WERI-Rb-1 (cell line): ENCODE measurements at regions not wholly inside any gene's neighbourhood (a gene's known extent, or its start where the extent isn't known, plus 50 kb on each side); places are given as distances from the start of the nearest gene placed in this dataset.

Source experiments
- DNase-seq: peaks from one replicate; pipeline ENCODE4 v3.0.0-alpha.2; 2020
- H3K27ac ChIP-seq: fragments of 250-450 bp; sonication (Bioruptor Pico); 2 replicates; pipeline ENCODE4 v1.5.1; 2020; ENCODE audit warnings: mild to moderate bottlenecking, moderate library complexity
- H3K27me3 ChIP-seq: fragments of 250-450 bp; sonication (Bioruptor Pico); 2 replicates; pipeline ENCODE4 v1.5.1; 2021; ENCODE audit warnings: mild to moderate bottlenecking, low read depth, moderate library complexity; ENCODE audit not compliant: insufficient read depth, severe bottlenecking
- H3K36me3 ChIP-seq: fragments of 250-450 bp; sonication (Bioruptor Pico); 2 replicates; pipeline ENCODE4 v1.5.1; 2020; ENCODE audit warnings: mild to moderate bottlenecking, moderate library complexity
- H3K4me3 ChIP-seq: 2 replicates; pipeline ENCODE4 v1.5.1; 2011; ENCODE audit warnings: low read depth, mild to moderate bottlenecking, control low read depth, low read length
- H3K9me3 ChIP-seq: fragments of 250-450 bp; sonication (Bioruptor Pico); 2 replicates; pipeline ENCODE4 v1.5.1; 2021; ENCODE audit warnings: mild to moderate bottlenecking, moderate library complexity; ENCODE audit not compliant: severe bottlenecking
- CTCF ChIP-seq: IDR thresholded peaks from 2 replicates; pipeline ENCODE4 v1.5.1; 2011; ENCODE audit warnings: low read depth, mild to moderate bottlenecking, control low read depth, inconsistent platforms, low read length

DNA sequence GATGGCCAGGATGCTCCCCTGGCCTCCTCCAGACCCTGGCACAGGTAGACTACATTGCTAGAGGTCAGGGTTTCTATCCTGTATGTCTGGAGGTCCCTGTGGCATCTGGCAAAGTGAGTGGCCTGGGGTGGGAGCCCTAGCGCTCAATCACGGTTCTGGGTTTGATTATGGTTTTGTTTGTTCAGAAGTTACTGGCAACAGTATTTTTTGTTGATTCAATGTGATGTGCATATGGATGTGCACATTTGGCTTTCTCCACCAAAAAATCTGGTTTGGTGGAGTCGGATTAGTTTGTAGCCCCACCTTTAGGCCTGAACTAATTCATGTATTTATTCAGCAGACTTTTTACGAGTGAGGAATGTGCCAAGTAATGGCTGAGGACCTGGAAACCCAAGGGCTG is 109.7 kb downstream of the VEGFA start:
- DNase-seq = no peak
- Histone ChIP-seq H3K9me3 (no peaks in the 10 kb centered on the region), H3K4me3 (no peak overlapping the region), H3K27me3 (no peaks in the 10 kb centered on the region), H3K27ac (no peak overlapping the region), H3K36me3 (no peaks in the 10 kb centered on the region)
- TF ChIP-seq CTCF = no peak

- Histone ChIP-seq H3K9me3 (no peaks in the 10 kb centered on the region), H3K27ac (no peak overlapping the region), H3K36me3 (no peaks in the 10 kb centered on the region), H3K4me3 (no peak overlapping the region), H3K27me3 (no peaks in the 10 kb centered on the region)
- TF ChIP-seq CTCF = no peak
- DNase-seq = no peak
Measured at GRCh38 chr6:43878823-43879495, 108.9 kb downstream of the VEGFA start.

DNA sequence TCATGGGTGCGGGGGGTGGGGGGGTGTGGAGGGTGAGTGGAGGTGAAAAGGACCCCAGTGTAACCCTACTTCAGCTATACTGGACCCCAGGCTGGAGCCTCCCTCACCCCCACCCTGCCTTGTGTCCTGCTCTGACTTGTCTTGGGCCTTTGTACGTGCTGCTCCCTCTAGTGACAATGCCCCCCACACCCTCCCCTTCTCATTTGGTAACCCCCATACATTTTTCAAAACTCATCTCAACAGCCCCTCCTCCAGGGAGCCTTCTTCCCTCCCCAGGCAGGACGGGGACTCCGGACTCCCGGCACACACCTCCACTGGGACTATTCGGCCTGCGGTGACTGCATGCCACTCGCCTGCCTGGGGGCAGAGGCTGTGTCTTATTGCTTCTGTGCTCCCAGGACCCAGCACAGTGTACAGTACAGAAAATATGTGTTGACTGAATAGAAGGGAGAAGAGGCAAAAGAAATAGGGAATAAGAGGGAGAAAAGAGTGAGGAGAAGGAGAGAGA is 108.2 kb downstream of the VEGFA start:
- TF ChIP-seq CTCF = no peak; the same call in 1 of the 2 replicates
- H3K27ac ChIP-seq = no peak overlapping the region
- H3K9me3 ChIP-seq = no peaks in the 10 kb centered on the region
- no peak for DNase-seq
- no peaks in the 10 kb centered on the region for H3K27me3 ChIP-seq
- H3K36me3 ChIP-seq = no peaks in the 10 kb centered on the region
- no peak overlapping the region for H3K4me3 ChIP-seq

GRCh38 chr6:43877463-43878126 is 107.6 kb downstream of the VEGFA start:
- peak; percentile 1; the same call in 1 of the 2 replicates for TF ChIP-seq CTCF
- Histone ChIP-seq H3K27me3 (no peaks in the 10 kb centered on the region), H3K36me3 (no peaks in the 10 kb centered on the region), H3K4me3 (no peak overlapping the region), H3K27ac (no peak overlapping the region), H3K9me3 (no peaks in the 10 kb centered on the region)
- DNase-seq = no peak

- Histone ChIP-seq H3K9me3 (no peaks in the 10 kb centered on the region), H3K27ac (no peak overlapping the region), H3K36me3 (no peaks in the 10 kb centered on the region), H3K27me3 (no peaks in the 10 kb centered on the region), H3K4me3 (no peak overlapping the region)
- no peak for DNase-seq
- no peak for TF ChIP-seq CTCF
Measured at GRCh38 chr6:43877036-43877435, 107.0 kb downstream of the VEGFA start.
